ENCODE measurements at regions not wholly inside any gene's neighbourhood (a gene's known extent, or its start where the extent isn't known, plus 50 kb on each side); places are given as distances from the start of the nearest gene placed in this dataset.

DNA sequence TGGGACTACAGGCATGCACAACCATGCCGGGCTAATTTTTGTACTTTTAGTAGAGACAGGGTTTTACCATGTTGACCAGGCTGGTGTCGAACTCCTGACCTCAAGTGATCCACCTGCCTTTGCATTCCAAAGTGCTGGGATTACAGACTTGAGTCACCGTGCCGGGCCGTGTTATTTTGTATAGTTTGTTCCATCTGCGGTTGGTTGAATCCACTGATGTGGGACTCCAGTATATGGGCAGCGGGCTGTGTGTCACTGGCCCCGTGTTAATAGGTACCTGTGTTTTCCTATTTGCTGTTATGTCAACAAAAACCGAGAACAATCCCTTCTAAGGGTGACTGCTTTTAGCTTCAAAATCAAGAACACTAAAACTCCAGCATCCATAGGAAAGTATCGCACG, 297.6 kb upstream of the PITRM1 start:
- WGBS, result 97% methylated on average over 11 of the region's 11 CpGs
- Histone ChIP-seq H3K4me1 (ENCODE audit: insufficient read depth, low read length) (peaks cover 31% of the 10 kb centered on the region), H3K4me3 (ENCODE audit: low read length) (no peak overlapping the region), H3K9ac (ENCODE audit: low read depth, low read length) (no peak overlapping the region), H3K36me3 (ENCODE audit: insufficient read depth, low read length) (no peaks in the 10 kb centered on the region), H3K9me3 (ENCODE audit: insufficient read depth, low read depth, low read length) (no peaks in the 10 kb centered on the region), H3K27ac (ENCODE audit: low read depth, low read length) (no peak overlapping the region), H3K27me3 (ENCODE audit: insufficient read depth, low read length) (no peaks in the 10 kb centered on the region)

DNA sequence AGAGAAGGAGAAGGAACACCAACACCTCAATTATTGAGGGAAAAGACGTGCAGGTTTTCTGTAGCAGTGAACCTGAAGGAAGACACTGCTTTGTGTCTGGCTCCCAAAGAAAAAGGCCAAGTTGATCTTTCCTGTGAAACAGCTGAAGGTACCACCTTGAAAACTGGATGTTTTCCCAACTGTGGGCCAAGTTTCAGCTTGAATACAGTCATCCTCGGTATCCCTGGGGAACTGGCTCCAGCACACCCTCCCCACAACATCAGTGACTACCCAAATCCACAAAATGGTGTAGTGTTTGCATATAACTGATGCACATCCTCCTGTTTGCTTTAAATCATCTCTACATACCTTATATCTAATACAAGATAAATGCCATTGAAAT, 297.0 kb upstream of the PITRM1 start:
- Histone ChIP-seq H3K36me3 (ENCODE audit: insufficient read depth, low read length) (no peaks in the 10 kb centered on the region), H3K9me3 (ENCODE audit: insufficient read depth, low read depth, low read length) (no peaks in the 10 kb centered on the region), H3K4me1 (ENCODE audit: insufficient read depth, low read length) (peaks cover 31% of the 10 kb centered on the region), H3K4me3 (ENCODE audit: low read length) (no peak overlapping the region), H3K9ac (ENCODE audit: low read depth, low read length) (no peak overlapping the region), H3K27ac (ENCODE audit: low read depth, low read length) (no peak overlapping the region), H3K27me3 (ENCODE audit: insufficient read depth, low read length) (no peaks in the 10 kb centered on the region)
- 98% methylated on average over 2 of the region's 2 CpGs for WGBS

DNA sequence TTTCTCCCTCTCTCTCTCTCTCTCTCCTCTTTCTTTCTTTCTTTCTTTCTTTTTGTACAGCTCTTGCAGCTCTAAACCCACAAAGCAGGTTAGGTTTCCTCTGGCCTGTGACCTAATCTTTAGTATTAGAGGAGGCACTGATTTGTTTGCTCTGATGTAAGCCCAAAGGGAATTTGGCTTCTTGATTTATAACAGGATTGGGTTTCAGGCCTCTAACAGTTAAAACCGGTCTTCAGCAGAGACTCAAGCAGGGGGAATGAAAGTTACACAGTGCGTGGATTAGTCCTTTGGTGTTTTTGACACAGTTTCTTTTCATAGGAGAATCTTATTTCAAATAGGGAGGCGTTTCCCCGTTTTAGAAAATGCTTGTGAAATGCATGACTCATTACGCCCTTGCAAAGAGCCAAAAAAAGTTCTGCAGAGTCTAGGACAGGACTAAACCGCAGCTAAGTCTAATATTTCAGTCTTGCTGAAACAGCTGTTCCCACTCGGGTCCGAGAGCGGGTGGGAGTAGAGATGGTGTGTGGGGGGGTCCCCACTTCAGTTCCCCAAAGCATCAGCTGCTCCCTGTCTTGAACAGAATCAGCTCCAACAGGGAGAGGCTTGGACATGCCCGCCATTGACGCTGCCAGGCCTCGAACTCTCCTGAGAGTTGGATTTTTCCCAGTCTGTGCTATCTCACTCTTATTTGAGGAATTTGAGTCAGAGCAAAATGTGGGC, 296.5 kb upstream of the PITRM1 start:
- Histone ChIP-seq H3K4me1 (ENCODE audit: insufficient read depth, low read length) (peaks cover 31% of the 10 kb centered on the region), H3K36me3 (ENCODE audit: insufficient read depth, low read length) (no peaks in the 10 kb centered on the region), H3K9me3 (ENCODE audit: insufficient read depth, low read depth, low read length) (no peaks in the 10 kb centered on the region), H3K27ac (ENCODE audit: low read depth, low read length) (peak overlapping the region; percentile 45; the same call in 1 of the 2 replicates), H3K9ac (ENCODE audit: low read depth, low read length) (0 out of 2 replicates have a peak overlapping the region, but pooled peaks have one; percentile 17), H3K4me3 (ENCODE audit: low read length) (no peak overlapping the region), H3K27me3 (ENCODE audit: insufficient read depth, low read length) (no peaks in the 10 kb centered on the region)
- WGBS, result 94% methylated on average over 12 of the region's 12 CpGs

DNA sequence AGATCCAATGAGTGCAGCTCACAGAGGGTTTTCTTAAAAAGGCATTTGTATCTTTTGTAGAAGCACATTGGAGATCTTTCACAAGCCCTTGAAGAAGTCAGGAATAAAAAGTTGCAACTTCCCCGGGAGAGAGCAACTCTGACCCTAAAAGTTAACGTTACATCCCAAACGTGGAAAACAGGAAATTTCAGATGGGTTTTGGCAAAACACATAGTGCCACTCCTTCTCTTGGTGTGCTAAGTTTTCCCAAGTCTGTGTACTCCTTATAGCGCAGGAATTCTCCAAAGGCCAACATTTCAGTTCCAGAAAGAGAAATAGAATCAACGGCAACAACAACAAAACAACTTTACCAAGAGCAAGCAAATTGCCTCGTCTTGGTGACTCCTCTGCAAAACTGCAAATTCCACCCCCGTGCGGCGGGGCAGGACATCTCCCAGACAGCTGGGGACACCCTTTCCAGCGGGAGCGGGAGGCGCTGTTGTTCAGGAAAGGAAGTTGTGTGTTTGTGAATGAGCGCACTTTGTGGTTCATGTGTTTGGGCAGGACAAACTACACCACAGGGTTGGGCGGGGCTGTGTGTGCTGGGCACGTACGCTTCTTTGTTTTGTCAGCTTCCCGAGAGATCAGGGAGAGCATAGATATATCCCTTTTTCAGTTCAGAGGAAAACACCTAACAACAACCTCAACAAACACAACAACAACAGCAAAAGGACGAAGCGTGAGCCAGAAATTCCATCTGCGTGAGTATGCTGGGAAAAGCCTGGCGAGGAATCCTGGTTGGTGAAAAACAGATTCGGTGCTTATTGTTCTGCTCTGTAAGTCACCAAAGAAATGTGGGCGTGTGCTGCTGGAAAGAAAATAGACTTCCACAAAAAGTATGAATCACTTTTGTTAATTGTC, 294.7 kb upstream of the PITRM1 start:
- no peaks in the 10 kb centered on the region for H3K27me3 ChIP-seq (ENCODE audit: insufficient read depth, low read length)
- H3K4me3 ChIP-seq (ENCODE audit: low read length), result no peak overlapping the region
- no peak overlapping the region; the same call in 1 of the 2 replicates for H3K27ac ChIP-seq (ENCODE audit: low read depth, low read length)
- H3K36me3 ChIP-seq (ENCODE audit: insufficient read depth, low read length), result no peaks in the 10 kb centered on the region
- no peaks in the 10 kb centered on the region for H3K9me3 ChIP-seq (ENCODE audit: insufficient read depth, low read depth, low read length)
- WGBS, result 81% methylated on average over 23 of the region's 23 CpGs
- H3K9ac ChIP-seq (ENCODE audit: low read depth, low read length), result peak overlapping the region; percentile 1; the same call in 1 of the 2 replicates
- peaks cover 26% of the 10 kb centered on the region; the same call in 1 of the 2 replicates for H3K4me1 ChIP-seq (ENCODE audit: insufficient read depth, low read length)

DNA sequence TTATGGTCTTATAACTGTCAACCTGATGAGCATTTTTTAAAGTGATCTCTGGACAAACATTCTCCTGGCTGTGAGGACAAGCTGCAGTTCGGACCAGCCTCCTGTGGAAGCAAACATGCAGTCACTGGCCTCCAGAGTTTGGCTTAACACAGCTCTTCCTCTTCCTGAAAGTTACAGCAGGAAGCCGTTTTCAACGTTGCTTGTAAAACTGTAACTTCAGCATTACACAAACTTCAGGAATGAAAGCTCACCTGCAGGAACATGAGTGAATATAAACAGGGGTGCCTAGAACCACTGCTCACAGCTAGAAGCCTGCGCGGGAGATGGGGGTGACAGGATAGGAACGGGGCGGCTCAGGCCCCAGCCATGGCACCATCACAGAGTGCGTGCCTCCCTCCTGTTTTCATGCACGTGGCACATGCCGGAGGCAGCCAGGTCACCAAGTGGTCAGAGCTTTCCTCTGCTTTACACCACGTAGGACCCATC, 292.9 kb upstream of the PITRM1 start:
- peaks cover 19% of the 10 kb centered on the region; the same call in 1 of the 2 replicates for H3K4me1 ChIP-seq (ENCODE audit: insufficient read depth, low read length)
- no peaks in the 10 kb centered on the region for H3K36me3 ChIP-seq (ENCODE audit: insufficient read depth, low read length)
- H3K9ac ChIP-seq (ENCODE audit: low read depth, low read length), result no peak overlapping the region
- WGBS, result 88% methylated on average over 11 of the region's 11 CpGs
- H3K27me3 ChIP-seq (ENCODE audit: insufficient read depth, low read length), result no peaks in the 10 kb centered on the region
- no peaks in the 10 kb centered on the region for H3K9me3 ChIP-seq (ENCODE audit: insufficient read depth, low read depth, low read length)
- H3K4me3 ChIP-seq (ENCODE audit: low read length), result no peak overlapping the region
- no peak overlapping the region for H3K27ac ChIP-seq (ENCODE audit: low read depth, low read length)

DNA sequence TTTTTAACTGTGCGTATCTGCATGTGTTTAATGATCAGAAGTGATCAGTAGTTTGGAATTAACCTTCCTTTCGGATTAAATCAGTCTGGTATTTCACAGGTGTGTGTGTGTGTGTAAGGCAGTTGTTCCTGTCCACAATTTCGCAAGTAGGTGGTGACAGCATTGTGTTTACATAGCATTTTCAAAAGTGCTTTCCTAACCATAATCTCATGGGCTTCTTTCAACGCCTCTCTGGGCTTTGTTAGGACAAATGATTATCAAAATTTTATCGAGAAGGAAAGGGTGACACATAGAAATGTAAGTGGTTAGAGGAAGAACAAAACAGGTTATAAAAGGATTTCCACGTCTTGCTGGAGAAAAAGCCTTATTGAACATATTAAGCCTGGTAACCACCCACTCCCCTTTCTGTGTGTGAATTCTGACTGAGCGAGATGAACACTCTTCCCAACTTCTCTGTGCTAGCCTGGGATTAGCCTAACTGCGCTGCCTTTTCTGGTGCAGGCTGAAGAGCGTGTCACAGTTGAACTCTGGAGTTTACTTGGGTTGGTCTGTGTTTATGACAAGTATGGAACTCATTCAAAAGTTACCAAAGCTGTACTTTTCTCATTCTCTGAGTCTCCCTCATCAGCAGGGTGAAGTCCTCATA, 292.3 kb upstream of the PITRM1 start:
- H3K27ac ChIP-seq (ENCODE audit: low read depth, low read length), result no peak overlapping the region
- H3K4me1 ChIP-seq (ENCODE audit: insufficient read depth, low read length), result peaks cover 19% of the 10 kb centered on the region; the same call in 1 of the 2 replicates
- WGBS, result 95% methylated on average over 9 of the region's 9 CpGs
- H3K9ac ChIP-seq (ENCODE audit: low read depth, low read length), result no peak overlapping the region
- no peaks in the 10 kb centered on the region for H3K9me3 ChIP-seq (ENCODE audit: insufficient read depth, low read depth, low read length)
- H3K36me3 ChIP-seq (ENCODE audit: insufficient read depth, low read length), result no peaks in the 10 kb centered on the region
- H3K4me3 ChIP-seq (ENCODE audit: low read length), result no peak overlapping the region
- H3K27me3 ChIP-seq (ENCODE audit: insufficient read depth, low read length), result no peaks in the 10 kb centered on the region

DNA sequence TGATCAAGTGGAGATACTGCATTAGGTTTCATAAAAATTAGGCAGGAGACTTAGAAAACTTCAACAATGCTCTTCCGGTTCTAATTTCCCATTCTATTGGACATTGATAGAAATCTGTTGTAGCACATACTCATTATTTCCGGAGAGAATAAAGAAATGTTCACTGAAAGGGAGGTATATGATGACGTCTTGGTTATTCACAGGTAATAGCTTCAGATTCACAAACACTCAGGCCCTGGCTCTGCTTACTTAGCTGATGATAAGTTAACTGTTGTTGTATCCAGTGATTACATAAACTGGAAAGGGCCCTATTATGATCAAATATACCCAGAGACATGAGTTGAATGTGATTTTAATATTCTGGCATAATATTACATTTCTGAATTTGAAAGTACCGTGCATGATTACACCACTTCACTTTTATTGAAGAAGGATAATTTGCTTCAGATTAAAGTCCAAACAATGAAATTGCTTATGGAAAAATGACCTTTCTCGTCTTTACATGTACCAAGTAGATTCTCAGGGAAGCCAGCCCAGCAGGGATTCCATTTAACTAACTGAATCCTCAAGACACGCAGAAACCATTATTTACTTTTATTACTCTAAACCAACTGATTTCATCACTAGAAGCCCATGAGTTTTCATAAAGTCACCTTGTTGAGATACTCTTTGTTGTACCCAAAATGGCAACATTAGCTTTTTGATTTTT, 288.0 kb upstream of the PITRM1 start:
- Histone ChIP-seq H3K9me3 (ENCODE audit: insufficient read depth, low read depth, low read length) (no peaks in the 10 kb centered on the region), H3K27me3 (ENCODE audit: insufficient read depth, low read length) (no peaks in the 10 kb centered on the region), H3K9ac (ENCODE audit: low read depth, low read length) (no peak overlapping the region), H3K27ac (ENCODE audit: low read depth, low read length) (no peak overlapping the region), H3K4me1 (ENCODE audit: insufficient read depth, low read length) (no peaks in the 10 kb centered on the region), H3K36me3 (ENCODE audit: insufficient read depth, low read length) (no peaks in the 10 kb centered on the region), H3K4me3 (ENCODE audit: low read length) (no peak overlapping the region)
- WGBS, result 94% methylated on average over 3 of the region's 6 CpGs

DNA sequence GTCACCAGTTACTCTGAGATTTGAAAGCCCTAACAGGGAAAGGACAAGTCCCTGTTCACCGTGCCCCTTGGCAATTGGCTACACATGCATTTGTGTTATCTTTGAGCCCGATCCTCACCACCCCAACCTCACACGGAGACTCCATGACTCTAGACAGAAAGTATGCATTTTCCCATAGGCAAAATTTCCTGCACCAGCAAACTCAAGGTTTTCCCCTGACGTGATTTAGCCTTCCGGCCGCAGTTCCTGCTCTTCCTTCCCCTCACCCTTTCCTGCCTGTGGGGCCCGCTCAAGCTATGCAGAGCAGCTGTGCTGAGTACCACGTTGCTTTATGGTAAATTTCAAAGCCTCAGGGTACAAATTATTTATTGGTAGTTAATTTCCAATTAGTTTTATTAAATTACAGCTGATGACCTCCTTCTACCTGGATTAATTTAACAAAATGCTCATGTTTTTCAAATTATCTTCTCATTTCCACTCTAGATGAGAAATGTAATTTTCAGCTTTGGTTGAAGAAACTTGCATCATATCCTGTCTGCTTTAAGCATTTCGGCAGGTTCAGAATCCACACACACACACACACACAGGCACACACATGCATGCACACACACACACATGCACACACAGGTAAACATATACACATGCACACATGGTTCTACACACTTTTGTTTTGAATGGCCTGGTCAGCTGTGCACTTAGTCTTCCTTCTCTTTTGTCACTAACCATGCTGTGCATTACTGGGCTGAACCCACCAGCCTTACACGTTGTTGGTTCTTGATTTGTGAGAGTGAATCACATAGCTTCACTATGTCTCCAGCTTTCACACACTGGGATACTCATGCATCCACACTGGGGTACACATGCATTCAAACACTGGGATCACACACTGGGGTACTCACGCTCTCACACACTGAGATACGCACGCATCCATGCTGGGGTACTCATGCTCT, 283.1 kb upstream of the PITRM1 start:
- no peak overlapping the region for H3K27ac ChIP-seq (ENCODE audit: low read depth, low read length)
- 87% methylated on average over 12 of the region's 13 CpGs for WGBS
- peaks cover 25% of the 10 kb centered on the region for H3K4me1 ChIP-seq (ENCODE audit: insufficient read depth, low read length)
- no peaks in the 10 kb centered on the region for H3K36me3 ChIP-seq (ENCODE audit: insufficient read depth, low read length)
- H3K27me3 ChIP-seq (ENCODE audit: insufficient read depth, low read length), result no peaks in the 10 kb centered on the region
- H3K9ac ChIP-seq (ENCODE audit: low read depth, low read length), result no peak overlapping the region
- no peak overlapping the region for H3K4me3 ChIP-seq (ENCODE audit: low read length)
- H3K9me3 ChIP-seq (ENCODE audit: insufficient read depth, low read depth, low read length), result no peaks in the 10 kb centered on the region

DNA sequence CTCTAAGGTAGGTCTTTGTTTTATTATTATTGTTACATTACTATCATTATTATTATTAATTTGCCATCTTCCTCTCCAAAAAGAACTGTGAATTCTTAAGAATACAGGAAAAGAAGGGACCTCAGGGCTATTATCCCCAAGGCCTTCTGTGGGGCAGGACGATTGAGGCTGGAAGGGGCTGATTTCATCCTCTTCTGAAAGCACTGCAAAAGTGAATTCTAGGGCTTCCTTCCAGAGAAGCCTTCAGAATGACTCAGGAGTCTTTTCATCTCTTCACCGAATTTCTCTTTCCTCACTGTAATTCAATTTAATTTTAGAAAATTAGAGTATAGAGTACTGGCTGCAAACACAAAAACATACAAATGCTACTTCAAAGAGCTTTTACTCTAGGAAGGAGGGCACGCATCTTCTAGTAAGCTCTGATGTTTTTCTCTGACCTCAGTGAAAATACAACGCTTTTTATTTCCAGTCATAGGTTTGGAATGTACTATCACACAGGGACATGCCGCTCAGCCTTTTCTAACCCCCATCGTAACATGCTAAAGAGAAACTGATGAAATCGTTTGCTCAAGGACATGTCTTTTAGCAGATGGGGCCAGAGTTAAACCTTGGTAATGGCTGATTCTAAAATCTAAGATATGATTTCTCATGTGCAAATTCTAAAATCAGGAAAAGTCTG, 280.2 kb upstream of the PITRM1 start:
- WGBS, result 59% methylated on average over 6 of the region's 7 CpGs
- Histone ChIP-seq H3K27ac (ENCODE audit: low read depth, low read length) (peak overlapping the region; percentile 72), H3K4me1 (ENCODE audit: insufficient read depth, low read length) (peaks cover 25% of the 10 kb centered on the region)

More for the DNA sequence above, 280.2 kb upstream of the PITRM1 start:
- Histone ChIP-seq H3K9ac (ENCODE audit: low read depth, low read length) (peak overlapping the region; percentile 46; the same call in 1 of the 2 replicates), H3K9me3 (ENCODE audit: insufficient read depth, low read depth, low read length) (no peaks in the 10 kb centered on the region), H3K4me3 (ENCODE audit: low read length) (no peak overlapping the region), H3K27me3 (ENCODE audit: insufficient read depth, low read length) (no peaks in the 10 kb centered on the region), H3K36me3 (ENCODE audit: insufficient read depth, low read length) (no peaks in the 10 kb centered on the region)
